ENCODE measurements at regions not wholly inside any gene's neighbourhood (a gene's known extent, or its start where the extent isn't known, plus 50 kb on each side); places are given as distances from the start of the nearest gene placed in this dataset.

- no peak for DNase-seq
- H3K4me3 ChIP-seq (ENCODE audit: low read length): no peak overlapping the region
- no peaks in the 10 kb centered on the region for H4K20me1 ChIP-seq (ENCODE audit: insufficient read depth, low read length)
Observed at GRCh38 chr6:115796829-115797228, 263.9 kb downstream of the FRK start.

GRCh38 chr6:115796061-115796460 is 264.6 kb downstream of the FRK start:
- DNase-seq: no peak
- TF ChIP-seq EZH2 (optimal IDR thresholded peaks at IDR 0.05; ENCODE audit: low read depth, low read length): no peak
- no peak for TF ChIP-seq EZH2phosphoT487 (IDR thresholded peaks at IDR 0.05; ENCODE audit: low read length)
- no peak for TF ChIP-seq CTCF (IDR thresholded peaks at IDR 0.05; ENCODE audit: low read length)

More at GRCh38 chr6:115796829-115797228, 263.9 kb downstream of the FRK start:
- H3K79me2 ChIP-seq (ENCODE audit: low read length): no peaks in the 10 kb centered on the region
- H3K27me3 ChIP-seq (replicated peaks; ENCODE audit: insufficient read depth, low read length): no peaks in the 10 kb centered on the region
- H3K9me2 ChIP-seq (replicated peaks; ENCODE audit: insufficient read depth, low read length): no peaks in the 10 kb centered on the region
- H3K9me3 ChIP-seq (replicated peaks; ENCODE audit: insufficient read depth, low read length): no peaks in the 10 kb centered on the region
- no peaks in the 10 kb centered on the region for H3K36me3 ChIP-seq (replicated peaks; ENCODE audit: insufficient read depth, low read length)
- TF ChIP-seq CTCF (IDR thresholded peaks at IDR 0.05; ENCODE audit: low read length): no peak
- no peak for TF ChIP-seq EZH2 (optimal IDR thresholded peaks at IDR 0.05; ENCODE audit: low read depth, low read length)
- no peak for TF ChIP-seq EZH2phosphoT487 (IDR thresholded peaks at IDR 0.05; ENCODE audit: low read length)
- no peaks in the 10 kb centered on the region for H3K4me1 ChIP-seq (ENCODE audit: low read length)
- no peak overlapping the region for H3K4me2 ChIP-seq (ENCODE audit: low read depth, low read length)
- no peaks in the 10 kb centered on the region for H3F3A ChIP-seq (ENCODE audit: insufficient read depth, low read length)
- H3K27ac ChIP-seq (ENCODE audit: low read length): no peak overlapping the region
- H2AFZ ChIP-seq (ENCODE audit: low read length): no peak overlapping the region
- H3K9ac ChIP-seq (ENCODE audit: low read length): no peak overlapping the region

GRCh38 chr6:115783402-115784061 is 277.2 kb downstream of the FRK start:
- Histone ChIP-seq H4K20me1 (ENCODE audit: insufficient read depth, low read length) (no peaks in the 10 kb centered on the region), H3K4me3 (ENCODE audit: low read length) (no peak overlapping the region), H3K4me1 (ENCODE audit: low read length) (no peaks in the 10 kb centered on the region), H3K9ac (ENCODE audit: low read length) (no peak overlapping the region), H3K27ac (ENCODE audit: low read length) (no peak overlapping the region), H3K27me3 (replicated peaks; ENCODE audit: insufficient read depth, low read length) (no peaks in the 10 kb centered on the region), H3F3A (ENCODE audit: insufficient read depth, low read length) (no peaks in the 10 kb centered on the region), H3K79me2 (ENCODE audit: low read length) (no peaks in the 10 kb centered on the region), H3K4me2 (ENCODE audit: low read depth, low read length) (no peak overlapping the region), H3K36me3 (replicated peaks; ENCODE audit: insufficient read depth, low read length) (no peaks in the 10 kb centered on the region), H2AFZ (ENCODE audit: low read length) (no peak overlapping the region), H3K9me3 (replicated peaks; ENCODE audit: insufficient read depth, low read length) (no peaks in the 10 kb centered on the region), H3K9me2 (replicated peaks; ENCODE audit: insufficient read depth, low read length) (no peaks in the 10 kb centered on the region)
- TF ChIP-seq EZH2 (optimal IDR thresholded peaks at IDR 0.05; ENCODE audit: low read depth, low read length): no peak
- no peak for TF ChIP-seq CTCF (IDR thresholded peaks at IDR 0.05; ENCODE audit: low read length)
- no peak for TF ChIP-seq EZH2phosphoT487 (IDR thresholded peaks at IDR 0.05; ENCODE audit: low read length)
- DNase-seq: no peak

More at GRCh38 chr6:115796061-115796460, 264.6 kb downstream of the FRK start:
- Histone ChIP-seq H3K9me2 (replicated peaks; ENCODE audit: insufficient read depth, low read length) (no peaks in the 10 kb centered on the region), H3K4me2 (ENCODE audit: low read depth, low read length) (no peak overlapping the region), H3K9me3 (replicated peaks; ENCODE audit: insufficient read depth, low read length) (no peaks in the 10 kb centered on the region), H3K79me2 (ENCODE audit: low read length) (no peaks in the 10 kb centered on the region), H3K9ac (ENCODE audit: low read length) (no peak overlapping the region), H3K4me3 (ENCODE audit: low read length) (no peak overlapping the region), H3K27ac (ENCODE audit: low read length) (no peak overlapping the region), H3F3A (ENCODE audit: insufficient read depth, low read length) (no peaks in the 10 kb centered on the region), H3K27me3 (replicated peaks; ENCODE audit: insufficient read depth, low read length) (no peaks in the 10 kb centered on the region), H4K20me1 (ENCODE audit: insufficient read depth, low read length) (no peaks in the 10 kb centered on the region), H2AFZ (ENCODE audit: low read length) (no peak overlapping the region), H3K36me3 (replicated peaks; ENCODE audit: insufficient read depth, low read length) (no peaks in the 10 kb centered on the region), H3K4me1 (ENCODE audit: low read length) (no peaks in the 10 kb centered on the region)
